Endothelial cell of umbilical vein (primary cell): ENCODE measurements at regions not wholly inside any gene's neighbourhood (a gene's known extent, or its start where the extent isn't known, plus 50 kb on each side); places are given as distances from the start of the nearest gene placed in this dataset.

Experiments
- BruUV-seq: library from RNA; stranded (reverse); fragments of 400-500 nt; replicated peaks from 2 replicates; lab custom pipeline; 2021; lab: Mats Ljungman, UMichigan
- CTCF ChIA-PET: fragments of 300-600, 350-600 bp; sonication (Branson Sonifier 250); formaldehyde crosslinking; loops from one replicate; lab custom pipeline; 2021; ENCODE audit warnings: antibody characterized with exemption, inconsistent platforms; lab: Charles Lee
- POLR2A ChIA-PET: fragments of 300-600, 350-600 bp; sonication (Branson Sonifier 250); formaldehyde crosslinking; loops from one replicate; lab custom pipeline; 2021; ENCODE audit warnings: antibody characterized with exemption, inconsistent platforms; lab: Charles Lee
- DNase-seq: peaks from one replicate; pipeline ENCODE4 v3.0.0-alpha.2; 2011; ENCODE audit warnings: low read depth, low spot score
- FAIRE-seq: peaks from 2 replicates; lab custom pipeline; 2011; peaks lifted over from hg19 to GRCh38; lab: Jason Lieb, UNC
- H2AFZ ChIP-seq: 2 replicates; pipeline ENCODE4 v1.6.0; 2012; ENCODE audit warnings: low read depth, low read length, control low read depth, inconsistent platforms
- H3K27ac ChIP-seq: 2 replicates; pipeline ENCODE4 v1.5.1; 2011; ENCODE audit warnings: low read depth, mild to moderate bottlenecking, control low read depth, low read length, moderate library complexity; ENCODE audit not compliant: insufficient read depth
- H3K27me3 ChIP-seq, 2 experiments: 2 replicates each; pipeline versions ENCODE4 v1.6.0 to v1.6.1; 2011; ENCODE audit warnings: low read length in 2 of 2, mixed read lengths in 1 of 2; ENCODE audit not compliant: control insufficient read depth in 2 of 2, insufficient read depth in 2 of 2
- H3K36me3 ChIP-seq, 2 experiments: 2 replicates in 1 of 2; 3 replicates in 1 of 2; pipeline ENCODE4 v1.5.1; 2011; ENCODE audit warnings: low read length in 2 of 2, mild to moderate bottlenecking in 1 of 2, moderate library complexity in 1 of 2; ENCODE audit not compliant: control insufficient read depth in 2 of 2, insufficient read depth in 2 of 2; ENCODE audit errors: extremely low read depth in 1 of 2
- H3K4me1 ChIP-seq: 3 replicates; pipeline ENCODE4 v1.5.1; 2011; ENCODE audit warnings: mild to moderate bottlenecking, low read length; ENCODE audit not compliant: control insufficient read depth, insufficient read depth; ENCODE audit errors: extremely low read depth
- H3K4me2 ChIP-seq: 2 replicates; pipeline ENCODE4 v1.6.1; 2011; ENCODE audit warnings: low read length, control low read depth, mixed read lengths; ENCODE audit not compliant: insufficient read depth
- H3K4me3 ChIP-seq, 3 experiments: fragments of 200-600 bp in 1 of 3; sonication (generic), shearing (Covaris generic) in 1 of 3; replicated peaks in 1 of 3; 2 replicates each; pipeline ENCODE4 v1.5.1; 2011 to 2016; ENCODE audit warnings: control low read depth in 3 of 3, low read length in 3 of 3, mild to moderate bottlenecking in 2 of 3, inconsistent platforms in 1 of 3, low read depth in 1 of 3, moderate library complexity in 1 of 3; ENCODE audit not compliant: insufficient read depth in 1 of 3
- H3K79me2 ChIP-seq: 2 replicates; pipeline ENCODE4 v1.6.0; 2012; ENCODE audit warnings: low read length, inconsistent platforms; ENCODE audit not compliant: control insufficient read depth, insufficient read depth
- H3K9ac ChIP-seq: replicated peaks from 2 replicates; pipeline ENCODE3; 2011; ENCODE audit warnings: low read length, control low read depth; ENCODE audit not compliant: insufficient read depth; ENCODE audit errors: extremely low read depth
- H3K9me1 ChIP-seq: replicated peaks from 3 replicates; pipeline ENCODE4 v1.6.0; 2011; ENCODE audit warnings: mild to moderate bottlenecking, low read length; ENCODE audit not compliant: control insufficient read depth, insufficient read depth; ENCODE audit errors: extremely low read depth
- H3K9me3 ChIP-seq: replicated peaks from 2 replicates; pipeline ENCODE4 v1.5.1; 2012; ENCODE audit warnings: low read length, inconsistent platforms; ENCODE audit not compliant: control insufficient read depth, insufficient read depth
- H4K20me1 ChIP-seq: replicated peaks from 2 replicates; pipeline ENCODE3; 2011; ENCODE audit warnings: mild to moderate bottlenecking, low read length; ENCODE audit not compliant: control insufficient read depth, insufficient read depth; ENCODE audit errors: extremely low read depth
- EZH2 ChIP-seq: IDR thresholded peaks from 2 replicates; pipeline ENCODE4 v1.6.1; 2012; ENCODE audit warnings: borderline replicate concordance, low read depth, mild to moderate bottlenecking, moderate library complexity, low read length, inconsistent platforms; ENCODE audit not compliant: severe bottlenecking
- FOS ChIP-seq: IDR thresholded peaks from 2 replicates; pipeline ENCODE4 v1.6.1; 2011; ENCODE audit warnings: mild to moderate bottlenecking, low read length, moderate library complexity, borderline replicate concordance; ENCODE audit not compliant: insufficient read depth
- JUN ChIP-seq: IDR thresholded peaks from 2 replicates; pipeline ENCODE4 v1.6.1; 2011; ENCODE audit warnings: borderline replicate concordance, low read depth; ENCODE audit not compliant: insufficient read length, insufficient read depth
- MYC ChIP-seq: IDR thresholded peaks from one replicate; pipeline ENCODE4 v1.6.1; 2011; ENCODE audit warnings: mild to moderate bottlenecking, low read depth, low read length
- POLR2A ChIP-seq: IDR thresholded peaks from 2 replicates; pipeline ENCODE4 v1.6.1; 2012; ENCODE audit warnings: low read depth, mild to moderate bottlenecking, control low read depth, low read length
- POLR2AphosphoS5 ChIP-seq: IDR thresholded peaks from 2 replicates; pipeline ENCODE4 v1.6.1; 2012; ENCODE audit warnings: low read depth, mild to moderate bottlenecking, control low read depth, low read length, moderate library complexity; ENCODE audit not compliant: insufficient read depth
- dilution Hi-C: fragments of 300-500 bp; cut with MboI; formaldehyde crosslinking; loops from one replicate; pipeline ENCODE4 v1.15.0; 2019; ENCODE audit warnings: low sequenced_read_pairs; ENCODE audit not compliant: extremely low pct_ligation_motif_present
- intact Hi-C: fragments of 100-400 bp; cut with micrococcal nuclease; formaldehyde crosslinking; loops from one replicate; pipeline ENCODE4 v1.10.0; 2022
- TF ChIP-seq, protein P1 (sequence below), 2 donors: IDR thresholded peaks; 1 replicate in 1 of 2; 2 replicates in 1 of 2; pipeline ENCODE4 v1.5.1; 2011; ENCODE audit warnings: low read length in 2 of 2, mild to moderate bottlenecking in 2 of 2, moderate library complexity in 2 of 2, control low read depth in 1 of 2, inconsistent platforms in 1 of 2, low read depth in 1 of 2; ENCODE audit not compliant: insufficient read depth in 1 of 2; ENCODE audit errors: extremely low read depth in 1 of 2
- TF ChIP-seq, protein P2 (sequence below): IDR thresholded peaks from 2 replicates; pipeline ENCODE4 v1.6.1; 2011; ENCODE audit not compliant: insufficient read depth, insufficient read length

DNA sequence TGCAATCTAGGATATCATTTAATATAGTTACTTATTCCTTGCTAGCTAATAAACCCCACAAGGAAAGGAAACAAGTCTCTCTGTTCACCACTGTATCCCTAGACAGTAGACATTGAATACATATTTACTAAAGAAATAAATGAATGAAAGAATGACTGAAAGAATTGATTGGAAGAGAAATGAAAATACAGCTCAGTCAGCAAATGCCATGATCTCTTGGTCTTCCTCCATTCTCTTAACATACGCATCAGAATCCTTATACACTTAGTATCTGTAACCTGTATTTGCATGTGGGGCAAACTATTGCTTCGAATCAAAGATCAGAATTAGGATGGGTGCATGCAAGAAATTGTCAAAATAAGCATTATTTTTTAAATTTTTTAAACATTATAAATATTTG, 500.8 kb upstream of the ADGRL2 start:
- Histone ChIP-seq H3K4me3 (no peak overlapping the region), H4K20me1 (no peaks in the 10 kb centered on the region), H3K9ac (no peak overlapping the region), H3K9me3 (no peaks in the 10 kb centered on the region), H3K4me2 (no peak overlapping the region), H3K4me1 (no peaks in the 10 kb centered on the region), H3K36me3 (no peaks in the 10 kb centered on the region), H3K27ac (no peak overlapping the region), H3K27me3 (no peaks in the 10 kb centered on the region), H3K79me2 (no peaks in the 10 kb centered on the region), H3K9me1 (no peaks in the 10 kb centered on the region), H2AFZ (no peak overlapping the region)
- no TSS peak for BruUV-seq
- no peak for DNase-seq
- intact Hi-C loops (loop anchor here (10.0 kb wide), 1 partner anchor 465 kb away; no protein-coding TSS in a partner anchor), dilution Hi-C loops (no loop called here)
- TF ChIP-seq, protein P1, sequence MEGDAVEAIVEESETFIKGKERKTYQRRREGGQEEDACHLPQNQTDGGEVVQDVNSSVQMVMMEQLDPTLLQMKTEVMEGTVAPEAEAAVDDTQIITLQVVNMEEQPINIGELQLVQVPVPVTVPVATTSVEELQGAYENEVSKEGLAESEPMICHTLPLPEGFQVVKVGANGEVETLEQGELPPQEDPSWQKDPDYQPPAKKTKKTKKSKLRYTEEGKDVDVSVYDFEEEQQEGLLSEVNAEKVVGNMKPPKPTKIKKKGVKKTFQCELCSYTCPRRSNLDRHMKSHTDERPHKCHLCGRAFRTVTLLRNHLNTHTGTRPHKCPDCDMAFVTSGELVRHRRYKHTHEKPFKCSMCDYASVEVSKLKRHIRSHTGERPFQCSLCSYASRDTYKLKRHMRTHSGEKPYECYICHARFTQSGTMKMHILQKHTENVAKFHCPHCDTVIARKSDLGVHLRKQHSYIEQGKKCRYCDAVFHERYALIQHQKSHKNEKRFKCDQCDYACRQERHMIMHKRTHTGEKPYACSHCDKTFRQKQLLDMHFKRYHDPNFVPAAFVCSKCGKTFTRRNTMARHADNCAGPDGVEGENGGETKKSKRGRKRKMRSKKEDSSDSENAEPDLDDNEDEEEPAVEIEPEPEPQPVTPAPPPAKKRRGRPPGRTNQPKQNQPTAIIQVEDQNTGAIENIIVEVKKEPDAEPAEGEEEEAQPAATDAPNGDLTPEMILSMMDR (IDR thresholded peaks at IDR 0.05; ENCODE audit: extremely low read depth in 1 of 2, insufficient read depth in 1 of 2, low read depth in 1 of 2, low read length in 2 of 2): no peak
- no peak for TF ChIP-seq EZH2
- no peak for TF ChIP-seq POLR2AphosphoS5
- TF ChIP-seq FOS: no peak
- TF ChIP-seq, protein P2, sequence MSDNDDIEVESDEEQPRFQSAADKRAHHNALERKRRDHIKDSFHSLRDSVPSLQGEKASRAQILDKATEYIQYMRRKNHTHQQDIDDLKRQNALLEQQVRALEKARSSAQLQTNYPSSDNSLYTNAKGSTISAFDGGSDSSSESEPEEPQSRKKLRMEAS: no peak
- no peak for TF ChIP-seq POLR2A
- no peak for TF ChIP-seq JUN
- TF ChIP-seq MYC: no peak
- POLR2A ChIA-PET: no interaction called here
- CTCF ChIA-PET: no interaction called here
- no peak for FAIRE-seq
